HCT116 (cell line): ENCODE measurements at regions not wholly inside any gene's neighbourhood (a gene's known extent, or its start where the extent isn't known, plus 50 kb on each side); places are given as distances from the start of the nearest gene placed in this dataset.

Experiments
- EGR1 ChIP-seq: IDR thresholded peaks from 2 replicates; pipeline ENCODE4 v1.6.1; 2012; ENCODE audit warnings: low read depth
- ELF1 ChIP-seq: IDR thresholded peaks from 2 replicates; pipeline ENCODE4 v1.6.1; 2012; ENCODE audit warnings: low read depth, borderline replicate concordance
- EZH2 ChIP-seq: fragments of 200-600 bp; sonication (generic); IDR thresholded peaks from 2 replicates; pipeline ENCODE4 v1.6.1; 2017; ENCODE audit warnings: antibody characterized with exemption, mixed run types
- POLR2A ChIP-seq: IDR thresholded peaks from 2 replicates; pipeline ENCODE4 v1.7.0; 2011; ENCODE audit warnings: borderline replicate concordance; ENCODE audit not compliant: insufficient read depth, insufficient read length; ENCODE audit errors: extremely low read depth
- POLR2AphosphoS5 ChIP-seq: IDR thresholded peaks from 2 replicates; pipeline ENCODE4 v1.6.1; 2011; ENCODE audit warnings: mild to moderate bottlenecking, low read depth, low read length, moderate library complexity
- RAD21 ChIP-seq: IDR thresholded peaks from 2 replicates; pipeline ENCODE4 v1.6.1; 2012; ENCODE audit warnings: low read depth, mild to moderate bottlenecking
- SIN3A ChIP-seq: IDR thresholded peaks from 2 replicates; pipeline ENCODE4 v1.6.1; 2012; ENCODE audit warnings: low read depth
- SRF ChIP-seq: IDR thresholded peaks from 2 replicates; pipeline ENCODE4 v1.6.1; 2012; ENCODE audit warnings: low read depth
- TF ChIP-seq, protein P1 (sequence below): IDR thresholded peaks from 2 replicates; pipeline ENCODE4 v1.6.1; 2012
- TF ChIP-seq, protein P2 (sequence below), 3 experiments: fragments of 200-600 bp in 1 of 3; sonication (generic) in 1 of 3; IDR thresholded peaks in 2 of 3; conservative IDR thresholded peaks in 1 of 3; 2 replicates each; pipeline ENCODE4 v1.5.1; 2012 to 2017; ENCODE audit warnings: low read depth in 2 of 3, low read length in 2 of 3, antibody characterized with exemption in 1 of 3, borderline replicate concordance in 1 of 3, control low read depth in 1 of 3, mild to moderate bottlenecking in 1 of 3, mixed read lengths in 1 of 3, mixed run types in 1 of 3, moderate library complexity in 1 of 3; ENCODE audit not compliant: insufficient read depth in 1 of 3
- TF ChIP-seq, protein P3 (sequence below): IDR thresholded peaks from 2 replicates; pipeline ENCODE4 v1.6.1; 2012; ENCODE audit warnings: low read depth

DNA sequence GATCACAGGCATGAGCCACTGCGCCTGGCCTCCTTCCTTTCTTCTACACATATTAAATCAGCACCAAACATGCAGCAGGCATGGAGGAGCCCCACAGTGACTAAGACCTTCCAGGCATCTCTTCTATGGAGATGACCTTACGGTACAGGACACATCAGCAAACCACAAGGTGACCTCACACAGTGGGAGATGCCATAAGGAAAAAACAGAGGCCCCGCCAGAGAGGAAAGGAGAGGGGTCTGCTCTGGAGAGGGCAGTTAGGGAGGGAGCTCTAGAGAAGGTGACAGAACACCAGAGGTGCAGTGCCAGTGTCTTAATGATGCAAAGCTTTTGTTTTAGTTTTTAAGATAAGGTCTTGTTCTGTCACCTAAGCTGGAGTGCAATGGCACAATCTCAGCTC lies 81.1 kb upstream of the ESRRB start:
- no peak for TF ChIP-seq EZH2
- no peak for TF ChIP-seq ELF1
- TF ChIP-seq, protein P1, sequence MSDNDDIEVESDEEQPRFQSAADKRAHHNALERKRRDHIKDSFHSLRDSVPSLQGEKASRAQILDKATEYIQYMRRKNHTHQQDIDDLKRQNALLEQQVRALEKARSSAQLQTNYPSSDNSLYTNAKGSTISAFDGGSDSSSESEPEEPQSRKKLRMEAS = no peak
- TF ChIP-seq, protein P2, sequence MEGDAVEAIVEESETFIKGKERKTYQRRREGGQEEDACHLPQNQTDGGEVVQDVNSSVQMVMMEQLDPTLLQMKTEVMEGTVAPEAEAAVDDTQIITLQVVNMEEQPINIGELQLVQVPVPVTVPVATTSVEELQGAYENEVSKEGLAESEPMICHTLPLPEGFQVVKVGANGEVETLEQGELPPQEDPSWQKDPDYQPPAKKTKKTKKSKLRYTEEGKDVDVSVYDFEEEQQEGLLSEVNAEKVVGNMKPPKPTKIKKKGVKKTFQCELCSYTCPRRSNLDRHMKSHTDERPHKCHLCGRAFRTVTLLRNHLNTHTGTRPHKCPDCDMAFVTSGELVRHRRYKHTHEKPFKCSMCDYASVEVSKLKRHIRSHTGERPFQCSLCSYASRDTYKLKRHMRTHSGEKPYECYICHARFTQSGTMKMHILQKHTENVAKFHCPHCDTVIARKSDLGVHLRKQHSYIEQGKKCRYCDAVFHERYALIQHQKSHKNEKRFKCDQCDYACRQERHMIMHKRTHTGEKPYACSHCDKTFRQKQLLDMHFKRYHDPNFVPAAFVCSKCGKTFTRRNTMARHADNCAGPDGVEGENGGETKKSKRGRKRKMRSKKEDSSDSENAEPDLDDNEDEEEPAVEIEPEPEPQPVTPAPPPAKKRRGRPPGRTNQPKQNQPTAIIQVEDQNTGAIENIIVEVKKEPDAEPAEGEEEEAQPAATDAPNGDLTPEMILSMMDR (IDR thresholded peaks at IDR 0.05 in 2 of 3, conservative IDR thresholded peaks at IDR 0.05 in 1 of 3; ENCODE audit: borderline replicate concordance in 1 of 3, insufficient read depth in 1 of 3, low read depth in 2 of 3, low read length in 2 of 3) = no peak
- no peak for TF ChIP-seq RAD21
- TF ChIP-seq EGR1 = no peak
- no peak for TF ChIP-seq POLR2A
- no peak for TF ChIP-seq SRF
- TF ChIP-seq SIN3A = no peak
- no peak for TF ChIP-seq POLR2AphosphoS5
- TF ChIP-seq, protein P3, sequence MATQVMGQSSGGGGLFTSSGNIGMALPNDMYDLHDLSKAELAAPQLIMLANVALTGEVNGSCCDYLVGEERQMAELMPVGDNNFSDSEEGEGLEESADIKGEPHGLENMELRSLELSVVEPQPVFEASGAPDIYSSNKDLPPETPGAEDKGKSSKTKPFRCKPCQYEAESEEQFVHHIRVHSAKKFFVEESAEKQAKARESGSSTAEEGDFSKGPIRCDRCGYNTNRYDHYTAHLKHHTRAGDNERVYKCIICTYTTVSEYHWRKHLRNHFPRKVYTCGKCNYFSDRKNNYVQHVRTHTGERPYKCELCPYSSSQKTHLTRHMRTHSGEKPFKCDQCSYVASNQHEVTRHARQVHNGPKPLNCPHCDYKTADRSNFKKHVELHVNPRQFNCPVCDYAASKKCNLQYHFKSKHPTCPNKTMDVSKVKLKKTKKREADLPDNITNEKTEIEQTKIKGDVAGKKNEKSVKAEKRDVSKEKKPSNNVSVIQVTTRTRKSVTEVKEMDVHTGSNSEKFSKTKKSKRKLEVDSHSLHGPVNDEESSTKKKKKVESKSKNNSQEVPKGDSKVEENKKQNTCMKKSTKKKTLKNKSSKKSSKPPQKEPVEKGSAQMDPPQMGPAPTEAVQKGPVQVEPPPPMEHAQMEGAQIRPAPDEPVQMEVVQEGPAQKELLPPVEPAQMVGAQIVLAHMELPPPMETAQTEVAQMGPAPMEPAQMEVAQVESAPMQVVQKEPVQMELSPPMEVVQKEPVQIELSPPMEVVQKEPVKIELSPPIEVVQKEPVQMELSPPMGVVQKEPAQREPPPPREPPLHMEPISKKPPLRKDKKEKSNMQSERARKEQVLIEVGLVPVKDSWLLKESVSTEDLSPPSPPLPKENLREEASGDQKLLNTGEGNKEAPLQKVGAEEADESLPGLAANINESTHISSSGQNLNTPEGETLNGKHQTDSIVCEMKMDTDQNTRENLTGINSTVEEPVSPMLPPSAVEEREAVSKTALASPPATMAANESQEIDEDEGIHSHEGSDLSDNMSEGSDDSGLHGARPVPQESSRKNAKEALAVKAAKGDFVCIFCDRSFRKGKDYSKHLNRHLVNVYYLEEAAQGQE = no peak
